B cell (primary cell): ENCODE measurements at regions not wholly inside any gene's neighbourhood (a gene's known extent, or its start where the extent isn't known, plus 50 kb on each side); places are given as distances from the start of the nearest gene placed in this dataset.

Source experiments
- ATAC-seq: fragments of 200-7000 bp; cut with Tn5 transposase; one replicate; pipeline ENCODE4 v1.10.0; 2021; ENCODE audit warnings: low read depth, mild to moderate bottlenecking, moderate number of reproducible peaks, moderate library complexity
- CTCF ChIA-PET: fragments of 350-600 bp; sonication (Branson Sonifier 250); formaldehyde crosslinking; loops from one replicate; lab custom pipeline; 2021; ENCODE audit warnings: antibody characterized with exemption, inconsistent platforms; lab: Charles Lee
- POLR2A ChIA-PET: fragments of 350-600 bp; sonication (Branson Sonifier 250); formaldehyde crosslinking; loops from one replicate; lab custom pipeline; 2021; ENCODE audit warnings: antibody characterized with exemption; lab: Charles Lee
- DNase-seq: peaks from one replicate; pipeline ENCODE4 v3.0.0; 2013
- H2AFZ ChIP-seq: 2 replicates; pipeline ENCODE4 v1.6.1; 2012; ENCODE audit warnings: mild to moderate bottlenecking, low read depth, low read length; ENCODE audit not compliant: insufficient read depth, poor library complexity, severe bottlenecking
- H3K27ac ChIP-seq, 2 donors: 1 replicate in 1 of 2; 2 replicates in 1 of 2; pipeline ENCODE4 v1.5.1; 2012 to 2013; ENCODE audit warnings: low read length in 2 of 2, mild to moderate bottlenecking in 2 of 2, moderate library complexity in 1 of 2
- H3K27me3 ChIP-seq, 4 experiments: fragments of 200-600 bp in 1 of 4; sonication (generic) in 1 of 4; replicated peaks in 1 of 4; 1 replicate in 2 of 4; 2 replicates in 2 of 4; pipeline versions ENCODE4 v1.6.1 to v1.7.0; 2013 to 2016; ENCODE audit warnings: low read length in 3 of 4, mild to moderate bottlenecking in 2 of 4, mixed read lengths in 1 of 4, moderate library complexity in 1 of 4; ENCODE audit not compliant: insufficient read depth in 4 of 4, control insufficient read depth in 3 of 4; ENCODE audit errors: control extremely low read depth in 1 of 4
- H3K36me3 ChIP-seq, 2 experiments: replicated peaks in 1 of 2; 1 replicate in 1 of 2; 2 replicates in 1 of 2; pipeline versions ENCODE4 v1.6.1 to v1.7.1; 2013; ENCODE audit warnings: low read length in 1 of 2; ENCODE audit not compliant: insufficient read depth in 2 of 2, control insufficient read depth in 1 of 2; ENCODE audit errors: control extremely low read depth in 1 of 2, extremely low read depth in 1 of 2
- H3K4me1 ChIP-seq, 2 donors: fragments of 200-600 bp in 1 of 2; sonication (generic) in 1 of 2; 1 replicate in 1 of 2; 2 replicates in 1 of 2; pipeline versions ENCODE4 v1.5.1 to v1.6.1; 2013 to 2017; ENCODE audit warnings: low read length in 2 of 2; ENCODE audit not compliant: control insufficient read depth in 2 of 2, insufficient read depth in 2 of 2
- H3K4me2 ChIP-seq: replicated peaks from 2 replicates; pipeline ENCODE3; 2012; ENCODE audit warnings: mild to moderate bottlenecking, low read depth, low read length; ENCODE audit not compliant: poor library complexity, severe bottlenecking
- H3K4me3 ChIP-seq, 5 experiments: fragments of 200-600 bp in 1 of 5; sonication (generic) in 1 of 5; 1 replicate in 3 of 5; 2 replicates in 2 of 5; pipeline versions ENCODE4 v1.5.1 to v1.7.0; 2011 to 2016; ENCODE audit warnings: low read length in 4 of 5, mild to moderate bottlenecking in 4 of 5, low read depth in 2 of 5, control low read depth in 1 of 5, moderate library complexity in 1 of 5; ENCODE audit not compliant: insufficient read depth in 1 of 5; ENCODE audit errors: control extremely low read depth in 1 of 5, extremely low read depth in 1 of 5
- H3K79me2 ChIP-seq: fragments of 200-600 bp; sonication (generic); one replicate; pipeline ENCODE4 v1.6.0; 2016; ENCODE audit warnings: low read length; ENCODE audit not compliant: control insufficient read depth, insufficient read depth
- H3K9ac ChIP-seq: fragments of 200-600 bp; sonication (generic); 2 replicates; pipeline ENCODE4 v1.6.1; 2017; ENCODE audit warnings: mild to moderate bottlenecking, low read length, moderate library complexity
- H3K9me3 ChIP-seq, 3 donors: one replicate each; pipeline versions ENCODE4 v1.6.1 to v1.7.1; 2013; ENCODE audit warnings: low read length in 2 of 3; ENCODE audit not compliant: control insufficient read depth in 2 of 3, insufficient read depth in 1 of 3; ENCODE audit errors: control extremely low read depth in 1 of 3
- H4K20me1 ChIP-seq: 2 replicates; pipeline ENCODE4 v1.6.0; 2012; ENCODE audit warnings: mild to moderate bottlenecking, low read length; ENCODE audit not compliant: insufficient read depth, control insufficient read depth, poor library complexity, severe bottlenecking
- H3K27ac Mint-ChIP-seq: one replicate; pipeline ENCODE4 v1.8.0; 2021; ENCODE audit warnings: mixed read lengths
- H3K27me3 Mint-ChIP-seq: one replicate; pipeline ENCODE4 v1.8.0; 2021; ENCODE audit warnings: mixed read lengths
- H3K4me1 Mint-ChIP-seq: one replicate; pipeline ENCODE4 v1.8.0; 2021; ENCODE audit warnings: mixed read lengths
- H3K4me3 Mint-ChIP-seq: one replicate; pipeline ENCODE4 v1.8.0; 2021; ENCODE audit warnings: mixed read lengths
- H3K9me3 Mint-ChIP-seq: one replicate; pipeline ENCODE4 v1.8.0; 2022; ENCODE audit warnings: mixed read lengths; ENCODE audit not compliant: insufficient read depth
- CTCF ChIP-seq: fragments of 200-600 bp; IDR thresholded peaks from one replicate; pipeline ENCODE4 v1.8.0; 2022; ENCODE audit warnings: antibody characterized with exemption, mild to moderate bottlenecking
- EZH2 ChIP-seq: IDR thresholded peaks from 2 replicates; pipeline ENCODE4 v1.6.1; 2012; ENCODE audit warnings: borderline replicate concordance, low read depth, mild to moderate bottlenecking, moderate library complexity, low read length; ENCODE audit not compliant: insufficient read depth, poor library complexity, severe bottlenecking
- WGBS: methylation state at CpG from one replicate; pipeline ENCODE4 v1.1.5; 2013; ENCODE audit warnings: missing lambda C conversion rate; ENCODE audit not compliant: insufficient coverage; 5-methylcytosine and 5-hydroxymethylcytosine counted together
- intact Hi-C: fragments of 100-400 bp; cut with micrococcal nuclease; formaldehyde crosslinking; loops from one replicate; pipeline ENCODE4 v1.10.0; 2022

- no peak for TF ChIP-seq EZH2
- TF ChIP-seq CTCF: no peak
- ATAC-seq (no peak), DNase-seq (no peak)
- Histone ChIP-seq H3K4me2 (no peak overlapping the region), H3K36me3 (no peaks in the 10 kb centered on the region), H3K4me1 (no peaks in the 10 kb centered on the region), H3K79me2 (no peaks in the 10 kb centered on the region), H3K9me3 (no peaks in the 10 kb centered on the region), H3K9ac (no peak overlapping the region), H4K20me1 (no peaks in the 10 kb centered on the region), H3K4me3 (no peak overlapping the region), H3K27ac (no peak overlapping the region), H3K27me3 (no peaks in the 10 kb centered on the region), H2AFZ (no peak overlapping the region)
- Mint-ChIP-seq H3K27ac (no peak overlapping the region), H3K27me3 (no peaks in the 10 kb centered on the region), H3K9me3 (no peaks in the 10 kb centered on the region), H3K4me1 (no peaks in the 10 kb centered on the region), H3K4me3 (no peak overlapping the region)
- no CpG with 5 or more reads among the region's 3 CpGs for WGBS
- ChIA-PET POLR2A (no interaction called here), CTCF (no interaction called here)
- intact Hi-C loops: no loop called here
Measured at GRCh38 chrX:69073721-69074120, 91.5 kb downstream of the PJA1 start.

GRCh38 chrX:69073241-69073640 lies 92.0 kb downstream of the PJA1 start:
- H3K9me3 ChIP-seq: no peaks in the 10 kb centered on the region
- Mint-ChIP-seq H3K4me3 (no peak overlapping the region), H3K27ac (no peak overlapping the region), H3K27me3 (no peaks in the 10 kb centered on the region), H3K4me1 (no peaks in the 10 kb centered on the region), H3K9me3 (no peaks in the 10 kb centered on the region)
- no peaks in the 10 kb centered on the region for H3K27me3 ChIP-seq
- no CpG with 5 or more reads among the region's 4 CpGs for WGBS
- no peak overlapping the region for H3K4me2 ChIP-seq
- POLR2A ChIA-PET: no interaction called here
- no peak overlapping the region for H3K27ac ChIP-seq
- ATAC-seq (no peak), DNase-seq (no peak)
- H3K4me3 ChIP-seq: no peak overlapping the region
- no peaks in the 10 kb centered on the region for H3K79me2 ChIP-seq
- H2AFZ ChIP-seq: no peak overlapping the region
- H3K9ac ChIP-seq: no peak overlapping the region
- TF ChIP-seq CTCF: no peak
- no peak for TF ChIP-seq EZH2
- no peaks in the 10 kb centered on the region for H3K4me1 ChIP-seq
- H3K36me3 ChIP-seq: no peaks in the 10 kb centered on the region
- intact Hi-C loops: no loop called here
- no peaks in the 10 kb centered on the region for H4K20me1 ChIP-seq
- CTCF ChIA-PET: no interaction called here
